ENCODE measurements at regions not wholly inside any gene's neighbourhood (a gene's known extent, or its start where the extent isn't known, plus 50 kb on each side); places are given as distances from the start of the nearest gene placed in this dataset.

DNA sequence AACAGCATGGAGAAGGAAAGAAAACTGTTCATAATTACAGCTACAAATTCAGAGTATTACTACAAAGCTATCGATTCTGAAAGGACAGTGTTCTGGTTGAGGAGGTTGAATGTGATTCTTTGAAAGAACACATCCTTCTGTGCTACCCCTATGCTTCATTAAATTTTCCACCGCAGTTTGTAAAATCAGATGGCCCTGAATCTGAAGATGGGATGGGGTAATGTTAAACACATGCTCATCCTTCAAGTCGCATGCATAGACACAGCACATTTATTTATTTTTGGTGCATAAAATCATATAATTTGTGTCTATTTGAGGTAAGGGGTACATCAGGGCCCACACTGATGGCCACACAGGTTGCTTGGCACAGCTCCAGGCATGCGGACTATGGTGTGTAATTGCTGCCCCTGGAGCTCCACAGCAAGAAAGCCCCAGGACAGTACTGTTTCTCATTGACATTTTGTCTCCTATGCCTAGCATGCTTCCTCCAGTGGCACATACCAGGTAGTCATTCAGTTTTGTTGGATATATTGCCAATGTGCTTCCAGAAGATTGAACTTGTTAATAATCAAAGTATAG lies 238.8 kb upstream of the TANK start:
- Histone ChIP-seq H3K27me3 (no peaks in the 10 kb centered on the region), H3K36me3 (no peaks in the 10 kb centered on the region), H3K4me1 (no peaks in the 10 kb centered on the region), H3K4me3 (no peak overlapping the region), H3K27ac (peak overlapping the region; percentile 29), H3K9me3 (no peaks in the 10 kb centered on the region), H3K9ac (ENCODE audit: low read depth in 2 of 2, low read length in 2 of 2) (no peak overlapping the region)
- TF ChIP-seq, protein P1, sequence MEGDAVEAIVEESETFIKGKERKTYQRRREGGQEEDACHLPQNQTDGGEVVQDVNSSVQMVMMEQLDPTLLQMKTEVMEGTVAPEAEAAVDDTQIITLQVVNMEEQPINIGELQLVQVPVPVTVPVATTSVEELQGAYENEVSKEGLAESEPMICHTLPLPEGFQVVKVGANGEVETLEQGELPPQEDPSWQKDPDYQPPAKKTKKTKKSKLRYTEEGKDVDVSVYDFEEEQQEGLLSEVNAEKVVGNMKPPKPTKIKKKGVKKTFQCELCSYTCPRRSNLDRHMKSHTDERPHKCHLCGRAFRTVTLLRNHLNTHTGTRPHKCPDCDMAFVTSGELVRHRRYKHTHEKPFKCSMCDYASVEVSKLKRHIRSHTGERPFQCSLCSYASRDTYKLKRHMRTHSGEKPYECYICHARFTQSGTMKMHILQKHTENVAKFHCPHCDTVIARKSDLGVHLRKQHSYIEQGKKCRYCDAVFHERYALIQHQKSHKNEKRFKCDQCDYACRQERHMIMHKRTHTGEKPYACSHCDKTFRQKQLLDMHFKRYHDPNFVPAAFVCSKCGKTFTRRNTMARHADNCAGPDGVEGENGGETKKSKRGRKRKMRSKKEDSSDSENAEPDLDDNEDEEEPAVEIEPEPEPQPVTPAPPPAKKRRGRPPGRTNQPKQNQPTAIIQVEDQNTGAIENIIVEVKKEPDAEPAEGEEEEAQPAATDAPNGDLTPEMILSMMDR (IDR thresholded peaks at IDR 0.05), result no peak
- no peak for DNase-seq
- intact Hi-C loops (cut with DNase I), result no loop called here

DNA sequence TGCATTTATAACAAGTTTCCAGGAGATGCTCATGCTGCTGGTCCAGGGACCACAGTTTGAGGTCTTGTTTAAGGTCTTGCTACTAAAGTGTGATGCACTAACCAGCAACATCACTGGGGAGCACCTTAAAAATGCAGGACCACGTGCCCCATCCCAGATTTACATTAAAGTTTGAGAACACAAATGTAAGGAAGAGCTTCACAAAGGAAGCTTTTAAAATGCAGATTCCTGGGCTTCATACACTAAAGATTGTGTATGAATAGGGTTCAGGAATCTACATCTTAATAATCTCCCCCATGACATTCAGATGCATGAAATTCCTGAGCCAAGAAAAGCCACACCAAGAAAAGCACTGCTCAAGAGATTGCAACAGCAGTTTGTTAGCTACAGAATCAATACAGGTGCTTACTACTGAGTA lies 235.3 kb upstream of the TANK start:
- H3K4me1 ChIP-seq, result no peaks in the 10 kb centered on the region
- no peak overlapping the region for H3K27ac ChIP-seq
- no peak overlapping the region for H3K9ac ChIP-seq (ENCODE audit: low read depth in 2 of 2, low read length in 2 of 2)
- TF ChIP-seq, protein P1 (IDR thresholded peaks at IDR 0.05), result no peak
- no peaks in the 10 kb centered on the region for H3K36me3 ChIP-seq
- H3K9me3 ChIP-seq, result no peaks in the 10 kb centered on the region
- intact Hi-C loops (cut with DNase I), result no loop called here
- DNase-seq, result no peak
- H3K4me3 ChIP-seq, result no peak overlapping the region
- H3K27me3 ChIP-seq, result no peaks in the 10 kb centered on the region

DNA sequence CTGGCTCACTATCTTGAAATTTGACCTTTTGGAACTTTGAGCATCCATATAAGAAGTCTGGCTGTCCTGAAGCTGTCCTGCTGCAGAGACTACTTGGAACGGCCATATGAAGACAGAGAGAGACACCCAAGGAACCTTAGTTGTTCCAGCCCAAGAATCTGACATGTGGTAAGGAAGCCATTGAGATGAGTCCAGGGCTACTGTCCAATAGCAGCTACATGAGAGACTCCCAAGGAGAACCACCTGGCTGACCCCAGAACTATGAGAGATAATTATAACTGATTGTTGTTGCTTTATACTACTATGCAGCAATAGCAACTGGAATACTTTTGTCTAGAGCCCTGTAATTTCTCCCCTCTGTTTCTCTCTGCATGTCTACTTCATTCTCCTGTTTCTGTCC lies 234.3 kb upstream of the TANK start:
- Histone ChIP-seq H3K27ac (no peak overlapping the region), H3K9me3 (no peaks in the 10 kb centered on the region), H3K27me3 (no peaks in the 10 kb centered on the region), H3K4me1 (no peaks in the 10 kb centered on the region), H3K9ac (ENCODE audit: low read depth in 2 of 2, low read length in 2 of 2) (no peak overlapping the region), H3K4me3 (no peak overlapping the region), H3K36me3 (no peaks in the 10 kb centered on the region)
- DNase-seq, result no peak
- intact Hi-C loops (cut with DNase I), result no loop called here
- TF ChIP-seq, protein P1 (IDR thresholded peaks at IDR 0.05), result no peak

DNA sequence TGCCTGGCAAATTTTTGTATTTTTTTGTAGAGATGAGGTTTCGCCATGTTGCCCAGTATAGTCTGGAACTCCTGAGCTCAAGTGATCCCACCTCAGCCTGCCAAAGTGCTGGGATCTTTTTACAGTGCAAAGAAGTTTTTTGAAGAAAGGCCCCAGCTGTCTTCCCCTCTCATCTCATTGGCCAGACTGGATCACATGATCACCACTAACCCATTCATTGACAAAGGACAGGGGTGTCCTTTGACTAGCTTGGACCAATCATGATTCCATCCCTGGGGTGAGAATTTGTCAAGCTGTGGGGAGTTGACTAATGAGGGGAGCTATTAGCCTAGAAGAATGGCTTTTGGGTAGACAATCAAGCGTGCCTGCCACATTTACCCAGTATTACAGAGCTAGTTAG lies 232.9 kb upstream of the TANK start:
- TF ChIP-seq, protein P1 (IDR thresholded peaks at IDR 0.05), result no peak
- Histone ChIP-seq H3K27ac (no peak overlapping the region), H3K9me3 (no peaks in the 10 kb centered on the region), H3K4me1 (no peaks in the 10 kb centered on the region), H3K9ac (ENCODE audit: low read depth in 2 of 2, low read length in 2 of 2) (no peak overlapping the region), H3K27me3 (no peaks in the 10 kb centered on the region), H3K36me3 (no peaks in the 10 kb centered on the region), H3K4me3 (no peak overlapping the region)
- intact Hi-C loops (cut with DNase I), result no loop called here
- DNase-seq, result no peak

DNA sequence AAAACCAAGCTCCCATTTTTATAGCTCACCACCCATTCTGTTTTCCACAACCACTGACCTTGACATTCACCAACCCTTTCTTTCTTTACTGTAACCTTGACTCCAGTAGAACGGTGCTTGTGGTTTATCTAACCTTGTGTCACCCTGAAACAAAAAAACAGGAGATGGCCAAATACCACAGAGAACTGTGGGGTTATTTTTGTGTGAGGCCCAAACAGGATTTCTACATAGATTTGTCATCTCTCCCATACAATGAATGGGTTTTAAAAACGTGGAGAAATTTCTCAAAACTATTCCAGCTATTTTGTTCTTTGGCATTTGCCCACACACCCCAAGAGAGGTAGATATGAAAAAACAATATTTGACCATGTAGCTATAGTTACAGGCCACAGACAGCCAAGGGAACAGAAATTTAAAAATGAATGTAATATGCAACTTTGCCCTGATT lies 231.3 kb upstream of the TANK start:
- Histone ChIP-seq H3K27ac (no peak overlapping the region), H3K27me3 (no peaks in the 10 kb centered on the region), H3K9me3 (no peaks in the 10 kb centered on the region), H3K4me3 (no peak overlapping the region), H3K4me1 (no peaks in the 10 kb centered on the region), H3K36me3 (no peaks in the 10 kb centered on the region), H3K9ac (ENCODE audit: low read depth in 2 of 2, low read length in 2 of 2) (no peak overlapping the region)
- TF ChIP-seq, protein P1 (IDR thresholded peaks at IDR 0.05), result no peak
- DNase-seq, result no peak
- intact Hi-C loops (cut with DNase I), result no loop called here
